ENCODE measurements at regions not wholly inside any gene's neighbourhood (a gene's known extent, or its start where the extent isn't known, plus 50 kb on each side); places are given as distances from the start of the nearest gene placed in this dataset.

DNA sequence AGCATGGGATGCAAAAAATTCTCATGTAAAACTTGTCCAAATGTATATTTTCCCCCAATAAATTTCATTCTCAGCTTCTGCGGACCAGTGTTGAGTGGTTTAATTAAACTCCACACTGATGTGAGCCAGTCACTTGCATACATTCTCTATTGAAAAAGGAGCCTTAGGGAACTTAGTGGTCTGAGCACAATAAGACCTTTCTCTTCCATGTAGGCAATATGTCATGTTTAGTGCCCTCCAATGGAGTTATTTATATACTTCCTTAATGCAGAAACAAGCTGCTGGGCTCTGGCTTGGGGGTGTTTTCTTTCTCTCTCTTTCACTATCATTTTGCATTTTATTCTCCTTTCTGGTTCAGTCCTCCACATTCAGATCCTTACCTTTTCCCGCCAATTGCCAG is 196.9 kb downstream of the ANAPC10 start:
- WGBS (ENCODE audit: low lambda C conversion rate, missing lambda C conversion rate): 85% methylated on average over 2 of the region's 2 CpGs
- H2AFZ ChIP-seq: no peak overlapping the region
- no peak for DNase-seq (ENCODE audit: low spot score)

DNA sequence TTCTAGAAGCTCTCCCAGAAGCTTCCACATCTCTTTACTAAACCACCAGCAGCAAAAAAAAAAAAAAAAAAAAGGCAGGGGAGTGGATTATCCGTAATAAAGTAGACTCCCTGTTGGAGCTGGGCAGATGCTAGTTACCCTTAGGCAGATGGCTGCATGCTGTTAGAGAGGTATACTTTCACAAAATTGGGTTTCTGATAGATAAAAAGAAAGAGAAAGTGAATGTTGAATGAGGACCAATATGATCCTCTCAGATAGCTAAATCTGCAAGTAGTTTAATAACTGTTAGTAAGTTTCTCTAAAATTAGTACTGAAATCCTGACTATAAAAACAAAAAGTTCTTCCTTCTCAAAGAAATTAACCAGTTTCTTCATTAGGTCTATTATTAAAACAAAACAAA is 195.4 kb downstream of the ANAPC10 start:
- H4K20me1 ChIP-seq (ENCODE audit: insufficient read depth, poor library complexity, severe bottlenecking): no peaks in the 10 kb centered on the region
- WGBS (ENCODE audit: low lambda C conversion rate, missing lambda C conversion rate): 68% methylated on average over 1 of the region's 1 CpG
- no peaks in the 10 kb centered on the region for H3K27me3 ChIP-seq
- no peaks in the 10 kb centered on the region for H3K9me2 ChIP-seq (replicated peaks; ENCODE audit: insufficient read depth)
- H3K4me1 ChIP-seq (ENCODE audit: insufficient read depth): peaks cover 10% of the 10 kb centered on the region
- H3K27ac ChIP-seq: no peak overlapping the region
- no peak for DNase-seq (ENCODE audit: low spot score)
- TF ChIP-seq EZH2 (IDR thresholded peaks at IDR 0.05; ENCODE audit: borderline replicate concordance) (no peak), EZH2phosphoT487 (IDR thresholded peaks at IDR 0.05; ENCODE audit: low read depth, severe bottlenecking, unreplicated experiment) (no peak)
- TF ChIP-seq, protein P1, sequence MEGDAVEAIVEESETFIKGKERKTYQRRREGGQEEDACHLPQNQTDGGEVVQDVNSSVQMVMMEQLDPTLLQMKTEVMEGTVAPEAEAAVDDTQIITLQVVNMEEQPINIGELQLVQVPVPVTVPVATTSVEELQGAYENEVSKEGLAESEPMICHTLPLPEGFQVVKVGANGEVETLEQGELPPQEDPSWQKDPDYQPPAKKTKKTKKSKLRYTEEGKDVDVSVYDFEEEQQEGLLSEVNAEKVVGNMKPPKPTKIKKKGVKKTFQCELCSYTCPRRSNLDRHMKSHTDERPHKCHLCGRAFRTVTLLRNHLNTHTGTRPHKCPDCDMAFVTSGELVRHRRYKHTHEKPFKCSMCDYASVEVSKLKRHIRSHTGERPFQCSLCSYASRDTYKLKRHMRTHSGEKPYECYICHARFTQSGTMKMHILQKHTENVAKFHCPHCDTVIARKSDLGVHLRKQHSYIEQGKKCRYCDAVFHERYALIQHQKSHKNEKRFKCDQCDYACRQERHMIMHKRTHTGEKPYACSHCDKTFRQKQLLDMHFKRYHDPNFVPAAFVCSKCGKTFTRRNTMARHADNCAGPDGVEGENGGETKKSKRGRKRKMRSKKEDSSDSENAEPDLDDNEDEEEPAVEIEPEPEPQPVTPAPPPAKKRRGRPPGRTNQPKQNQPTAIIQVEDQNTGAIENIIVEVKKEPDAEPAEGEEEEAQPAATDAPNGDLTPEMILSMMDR (IDR thresholded peaks at IDR 0.05; ENCODE audit: poor library complexity): no peak
- no peak overlapping the region for H3K4me2 ChIP-seq
- no peaks in the 10 kb centered on the region for H3K79me2 ChIP-seq
- H3K36me3 ChIP-seq (replicated peaks; ENCODE audit: insufficient read depth, low read depth): no peaks in the 10 kb centered on the region
- H3K9me3 ChIP-seq (ENCODE audit: low read depth): no peaks in the 10 kb centered on the region
- no peak overlapping the region for H2AFZ ChIP-seq
- no peak overlapping the region for H3K4me3 ChIP-seq

More for the DNA sequence above, 196.9 kb downstream of the ANAPC10 start:
- H3K79me2 ChIP-seq: no peaks in the 10 kb centered on the region
- H4K20me1 ChIP-seq (ENCODE audit: insufficient read depth, poor library complexity, severe bottlenecking): no peaks in the 10 kb centered on the region
- no peaks in the 10 kb centered on the region for H3K27me3 ChIP-seq
- no peaks in the 10 kb centered on the region for H3K9me2 ChIP-seq (replicated peaks; ENCODE audit: insufficient read depth)
- H3K27ac ChIP-seq: no peak overlapping the region
- H3K9me3 ChIP-seq (ENCODE audit: low read depth): no peaks in the 10 kb centered on the region
- no peak overlapping the region for H3K4me2 ChIP-seq
- H3K4me1 ChIP-seq (ENCODE audit: insufficient read depth): peaks cover 10% of the 10 kb centered on the region
- H3K4me3 ChIP-seq: no peak overlapping the region
- no peaks in the 10 kb centered on the region for H3K36me3 ChIP-seq (replicated peaks; ENCODE audit: insufficient read depth, low read depth)
- TF ChIP-seq EZH2 (IDR thresholded peaks at IDR 0.05; ENCODE audit: borderline replicate concordance) (no peak), EZH2phosphoT487 (IDR thresholded peaks at IDR 0.05; ENCODE audit: low read depth, severe bottlenecking, unreplicated experiment) (no peak)
- TF ChIP-seq, protein P1 (IDR thresholded peaks at IDR 0.05; ENCODE audit: poor library complexity): no peak

DNA sequence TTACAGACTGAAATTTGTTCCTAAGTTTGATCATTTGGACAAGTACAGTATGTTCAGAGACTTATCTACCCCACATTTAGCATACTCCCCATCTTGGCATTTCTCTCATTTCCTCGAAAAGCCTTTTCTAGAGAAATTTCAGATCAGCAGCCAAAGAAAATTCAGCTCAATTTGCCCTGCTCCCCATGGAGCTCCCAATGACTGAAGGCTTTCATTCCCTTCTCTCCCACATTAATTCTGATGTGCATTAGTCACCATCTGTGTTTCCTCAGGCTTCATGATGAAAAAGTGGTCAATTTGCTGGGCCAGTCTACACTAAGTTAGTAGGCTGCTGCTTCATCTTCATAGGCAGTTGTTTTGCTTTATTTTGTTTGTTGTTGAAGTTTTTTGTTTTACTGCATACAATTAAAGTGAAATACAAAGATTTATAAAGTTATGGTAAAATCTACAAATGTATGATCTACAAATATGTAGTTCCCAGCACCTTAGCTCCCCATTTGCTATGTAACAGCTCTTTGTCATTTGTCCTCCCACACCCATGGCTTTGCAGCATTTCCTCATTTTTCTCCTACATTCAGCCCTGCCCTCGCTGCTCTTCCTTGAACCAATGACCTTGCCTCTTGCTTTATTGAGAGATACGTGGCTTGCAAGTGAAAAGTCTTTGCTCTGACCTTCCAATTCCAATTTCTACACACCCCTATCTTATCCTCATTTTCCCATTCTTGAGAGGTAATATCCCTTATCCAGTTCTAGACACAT is 193.9 kb downstream of the ANAPC10 start:
- WGBS (ENCODE audit: low lambda C conversion rate, missing lambda C conversion rate): 82% methylated on average over 3 of the region's 3 CpGs
- H3K4me2 ChIP-seq: no peak overlapping the region

More for the DNA sequence above, 193.9 kb downstream of the ANAPC10 start:
- no peaks in the 10 kb centered on the region for H3K27me3 ChIP-seq
- H3K79me2 ChIP-seq: no peaks in the 10 kb centered on the region
- no peaks in the 10 kb centered on the region for H4K20me1 ChIP-seq (ENCODE audit: insufficient read depth, poor library complexity, severe bottlenecking)
- H3K9me2 ChIP-seq (replicated peaks; ENCODE audit: insufficient read depth): no peaks in the 10 kb centered on the region
- no peak overlapping the region for H2AFZ ChIP-seq
- H3K36me3 ChIP-seq (replicated peaks; ENCODE audit: insufficient read depth, low read depth): no peaks in the 10 kb centered on the region
- no peak overlapping the region for H3K27ac ChIP-seq
- TF ChIP-seq, protein P1 (IDR thresholded peaks at IDR 0.05; ENCODE audit: poor library complexity): no peak
- TF ChIP-seq EZH2phosphoT487 (IDR thresholded peaks at IDR 0.05; ENCODE audit: low read depth, severe bottlenecking, unreplicated experiment) (no peak), EZH2 (IDR thresholded peaks at IDR 0.05; ENCODE audit: borderline replicate concordance) (no peak)
- H3K9me3 ChIP-seq (ENCODE audit: low read depth): no peaks in the 10 kb centered on the region
- no peak overlapping the region for H3K4me3 ChIP-seq
- no peak for DNase-seq (ENCODE audit: low spot score)
- H3K4me1 ChIP-seq (ENCODE audit: insufficient read depth): peaks cover 10% of the 10 kb centered on the region

Measured in hepatocyte (in vitro differentiated cells).